ENCODE measurements at regions not wholly inside any gene's neighbourhood (a gene's known extent, or its start where the extent isn't known, plus 50 kb on each side); places are given as distances from the start of the nearest gene placed in this dataset.
"Not testable (repeated sequence)": the region's sequence is repeated elsewhere in the genome, so short reads cannot be mapped to it uniquely, and the experiment has no call there.

DNA sequence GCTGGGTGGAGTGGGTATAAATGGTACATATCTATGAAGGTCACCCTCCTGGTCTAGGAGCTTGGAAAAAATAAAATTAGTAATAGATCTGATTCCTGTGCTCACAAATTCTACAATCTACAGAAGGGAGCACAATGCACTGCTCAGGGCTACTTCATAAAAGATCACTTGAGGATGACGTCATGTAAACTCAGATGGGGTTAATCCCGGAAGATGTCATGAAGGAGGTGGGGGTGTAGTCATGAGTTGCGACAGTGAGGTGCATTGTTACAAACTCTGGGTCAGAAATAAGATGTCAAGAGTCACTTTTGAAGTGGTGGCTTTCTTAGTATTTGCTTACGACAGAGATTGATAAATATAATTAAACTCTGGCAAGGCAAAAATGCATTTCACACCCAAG is 68.2 kb downstream of the LHX9 start:
- Histone ChIP-seq H3K4me1 (ENCODE audit: control insufficient read depth in 3 of 3, insufficient read depth in 2 of 3, low read depth in 1 of 3, low read length in 2 of 3) (no peaks in the 10 kb centered on the region), H3K9me3 (ENCODE audit: control insufficient read depth in 2 of 2, insufficient read depth in 1 of 2, low read depth in 1 of 2, low read length in 1 of 2) (no peaks in the 10 kb centered on the region), H3K4me3 (ENCODE audit: low read depth in 1 of 3, low read length in 3 of 3) (no peak overlapping the region), H3K36me3 (ENCODE audit: control insufficient read depth in 3 of 3, insufficient read depth in 2 of 3, low read depth in 1 of 3, low read length in 3 of 3) (no peaks in the 10 kb centered on the region), H3K27ac (ENCODE audit: low read depth in 1 of 3, low read length in 2 of 3) (no peak overlapping the region), H3K27me3 (ENCODE audit: control insufficient read depth in 3 of 3, insufficient read depth in 3 of 3, low read length in 3 of 3) (peaks cover 0 to 2% (median 0%) of the 10 kb centered on the region in 3 donors)
- FAIRE-seq (no peak), DNase-seq (no peak)
- WGBS, 3 donors: 71 to 82% (median 79%) methylated on average over 4 of the region's 4 CpGs

GRCh38 chr1:197986817-197987216 is 69.6 kb downstream of the LHX9 start:
- Histone ChIP-seq H3K36me3 (ENCODE audit: control insufficient read depth in 3 of 3, insufficient read depth in 2 of 3, low read depth in 1 of 3, low read length in 3 of 3) (no peaks in the 10 kb centered on the region), H3K4me1 (ENCODE audit: control insufficient read depth in 3 of 3, insufficient read depth in 2 of 3, low read depth in 1 of 3, low read length in 2 of 3) (no peaks in the 10 kb centered on the region), H3K27ac (ENCODE audit: low read depth in 1 of 3, low read length in 2 of 3) (no peak overlapping the region), H3K27me3 (ENCODE audit: control insufficient read depth in 3 of 3, insufficient read depth in 3 of 3, low read length in 3 of 3) (peaks cover 0 to 2% (median 0%) of the 10 kb centered on the region in 3 donors), H3K9me3 (ENCODE audit: control insufficient read depth in 2 of 2, insufficient read depth in 1 of 2, low read depth in 1 of 2, low read length in 1 of 2) (no peaks in the 10 kb centered on the region), H3K4me3 (ENCODE audit: low read depth in 1 of 3, low read length in 3 of 3) (no peak overlapping the region)
- no peak for FAIRE-seq
- WGBS, 3 donors: 79 to 93% (median 84%) methylated on average over 3 of the region's 3 CpGs
- DNase-seq: no peak

GRCh38 chr1:197987294-197987693 is 70.1 kb downstream of the LHX9 start:
- H3K36me3 ChIP-seq (ENCODE audit: control insufficient read depth in 3 of 3, insufficient read depth in 2 of 3, low read depth in 1 of 3, low read length in 3 of 3): no peaks in the 10 kb centered on the region
- no peak for DNase-seq
- no peaks in the 10 kb centered on the region for H3K9me3 ChIP-seq (ENCODE audit: control insufficient read depth in 2 of 2, insufficient read depth in 1 of 2, low read depth in 1 of 2, low read length in 1 of 2)
- H3K4me1 ChIP-seq (ENCODE audit: control insufficient read depth in 3 of 3, insufficient read depth in 2 of 3, low read depth in 1 of 3, low read length in 2 of 3): no peaks in the 10 kb centered on the region
- H3K27ac ChIP-seq (ENCODE audit: low read depth in 1 of 3, low read length in 2 of 3): no peak overlapping the region
- WGBS, 3 donors: 79 to 90% (median 88%) methylated on average over 3 of the region's 3 CpGs
- H3K4me3 ChIP-seq (ENCODE audit: low read depth in 1 of 3, low read length in 3 of 3): no peak overlapping the region
- no peak for FAIRE-seq
- peaks cover 0 to 2% (median 0%) of the 10 kb centered on the region in 3 donors for H3K27me3 ChIP-seq (ENCODE audit: control insufficient read depth in 3 of 3, insufficient read depth in 3 of 3, low read length in 3 of 3)

DNA sequence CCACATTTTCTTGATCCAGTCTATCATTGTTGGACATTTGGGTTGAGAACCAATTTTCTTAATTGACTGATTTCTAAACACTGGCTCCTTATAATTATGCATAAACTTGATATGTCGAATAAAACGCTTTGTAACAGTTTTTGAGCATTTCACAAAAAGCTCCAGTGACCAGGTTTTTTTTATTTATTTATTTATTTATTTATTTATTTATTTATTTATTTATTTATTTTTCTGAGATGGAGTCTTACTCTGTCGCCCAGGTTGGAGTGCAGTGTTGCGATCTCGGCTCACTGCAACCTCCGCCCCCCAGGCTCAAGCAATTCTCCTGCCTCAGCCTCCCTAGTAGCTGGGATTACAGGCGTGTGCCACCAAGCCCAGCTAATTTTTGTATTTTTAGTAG is 71.4 kb downstream of the LHX9 start:
- H3K27me3 ChIP-seq (ENCODE audit: control insufficient read depth in 3 of 3, insufficient read depth in 3 of 3, low read length in 3 of 3); H3K36me3 ChIP-seq (ENCODE audit: control insufficient read depth in 3 of 3, insufficient read depth in 2 of 3, low read depth in 1 of 3, low read length in 3 of 3): not testable (repeated sequence)

GRCh38 chr1:197989058-197989457 is 71.9 kb downstream of the LHX9 start:
- Histone ChIP-seq H3K27me3 (ENCODE audit: control insufficient read depth in 3 of 3, insufficient read depth in 3 of 3, low read length in 3 of 3) (peaks cover 0 to 2% (median 0%) of the 10 kb centered on the region in 3 donors), H3K27ac (ENCODE audit: low read depth in 1 of 3, low read length in 2 of 3) (no peak overlapping the region), H3K4me1 (ENCODE audit: control insufficient read depth in 3 of 3, insufficient read depth in 2 of 3, low read depth in 1 of 3, low read length in 2 of 3) (no peaks in the 10 kb centered on the region), H3K36me3 (ENCODE audit: control insufficient read depth in 3 of 3, insufficient read depth in 2 of 3, low read depth in 1 of 3, low read length in 3 of 3) (no peaks in the 10 kb centered on the region), H3K4me3 (ENCODE audit: low read depth in 1 of 3, low read length in 3 of 3) (no peak overlapping the region), H3K9me3 (ENCODE audit: control insufficient read depth in 2 of 2, insufficient read depth in 1 of 2, low read depth in 1 of 2, low read length in 1 of 2) (no peaks in the 10 kb centered on the region)
- WGBS, 3 donors: 83 to 90% (median 89%) methylated on average over 5 of the region's 5 CpGs
- DNase-seq: no peak
- FAIRE-seq: no peak

More for the DNA sequence above, 71.4 kb downstream of the LHX9 start:
- not testable (repeated sequence) for H3K4me3 ChIP-seq (ENCODE audit: low read depth in 1 of 3, low read length in 3 of 3); FAIRE-seq; H3K4me1 ChIP-seq (ENCODE audit: control insufficient read depth in 3 of 3, insufficient read depth in 2 of 3, low read depth in 1 of 3, low read length in 2 of 3); H3K9me3 ChIP-seq (ENCODE audit: control insufficient read depth in 2 of 2, insufficient read depth in 1 of 2, low read depth in 1 of 2, low read length in 1 of 2); H3K27ac ChIP-seq (ENCODE audit: low read depth in 1 of 3, low read length in 2 of 3); DNase-seq
- 95 to 97% (median 96%) methylated on average over 7 of the region's 7 CpGs for WGBS, 3 donors

- WGBS, 3 donors: 76 to 81% (median 78%) methylated on average over 3 of the region's 3 CpGs
- Histone ChIP-seq H3K27me3 (ENCODE audit: control insufficient read depth in 3 of 3, insufficient read depth in 3 of 3, low read length in 3 of 3) (peaks cover 0 to 2% (median 0%) of the 10 kb centered on the region in 3 donors), H3K36me3 (ENCODE audit: control insufficient read depth in 3 of 3, insufficient read depth in 2 of 3, low read depth in 1 of 3, low read length in 3 of 3) (no peaks in the 10 kb centered on the region), H3K9me3 (ENCODE audit: control insufficient read depth in 2 of 2, insufficient read depth in 1 of 2, low read depth in 1 of 2, low read length in 1 of 2) (no peaks in the 10 kb centered on the region), H3K4me3 (ENCODE audit: low read depth in 1 of 3, low read length in 3 of 3) (no peak overlapping the region), H3K27ac (ENCODE audit: low read depth in 1 of 3, low read length in 2 of 3) (no peak overlapping the region), H3K4me1 (ENCODE audit: control insufficient read depth in 3 of 3, insufficient read depth in 2 of 3, low read depth in 1 of 3, low read length in 2 of 3) (no peaks in the 10 kb centered on the region)
- no peak for DNase-seq
- FAIRE-seq: no peak
Measured at GRCh38 chr1:197991594-197991993, 74.4 kb downstream of the LHX9 start.

DNA sequence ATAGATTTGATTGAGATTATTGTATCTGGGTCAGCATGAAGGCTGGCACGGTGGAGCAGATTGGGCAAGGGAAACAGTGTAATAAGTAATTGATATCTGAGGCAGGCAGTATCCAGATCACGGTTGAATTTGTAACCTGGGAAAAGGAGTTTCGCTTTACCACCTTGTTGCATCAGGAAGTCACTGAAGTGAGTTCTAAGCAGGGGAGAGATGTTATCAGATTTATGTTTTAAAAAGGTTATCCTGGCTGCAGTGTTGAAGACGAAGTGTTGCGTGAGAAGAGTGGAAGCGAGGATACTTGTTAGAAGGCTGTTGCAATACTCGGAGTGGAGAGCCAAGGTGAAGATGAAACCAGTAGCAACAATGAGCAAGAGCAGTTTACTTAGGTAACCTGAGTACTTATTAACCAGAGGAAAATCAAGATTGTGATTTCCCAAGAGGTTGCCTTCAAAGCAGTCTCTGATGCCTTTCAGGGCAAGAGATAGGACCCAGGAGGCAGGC is 77.8 kb downstream of the LHX9 start:
- DNase-seq (peak; percentile 31 to 62), FAIRE-seq (no peak)
- Histone ChIP-seq H3K27ac (ENCODE audit: low read depth in 1 of 3, low read length in 2 of 3) (no peak overlapping the region), H3K9me3 (ENCODE audit: control insufficient read depth in 2 of 2, insufficient read depth in 1 of 2, low read depth in 1 of 2, low read length in 1 of 2) (no peaks in the 10 kb centered on the region), H3K4me3 (ENCODE audit: low read depth in 1 of 3, low read length in 3 of 3) (no peak overlapping the region), H3K36me3 (ENCODE audit: control insufficient read depth in 3 of 3, insufficient read depth in 2 of 3, low read depth in 1 of 3, low read length in 3 of 3) (no peaks in the 10 kb centered on the region), H3K4me1 (ENCODE audit: control insufficient read depth in 3 of 3, insufficient read depth in 2 of 3, low read depth in 1 of 3, low read length in 2 of 3) (no peaks in the 10 kb centered on the region), H3K27me3 (ENCODE audit: control insufficient read depth in 3 of 3, insufficient read depth in 3 of 3, low read length in 3 of 3) (no peaks in the 10 kb centered on the region)
- WGBS, 3 donors: 23 to 61% (median 44%) methylated on average over 7 of the region's 7 CpGs

- no peak for FAIRE-seq
- H3K36me3 ChIP-seq (ENCODE audit: control insufficient read depth in 3 of 3, insufficient read depth in 2 of 3, low read depth in 1 of 3, low read length in 3 of 3): no peaks in the 10 kb centered on the region
- no peak overlapping the region for H3K4me3 ChIP-seq (ENCODE audit: low read depth in 1 of 3, low read length in 3 of 3)
- no peaks in the 10 kb centered on the region for H3K27me3 ChIP-seq (ENCODE audit: control insufficient read depth in 3 of 3, insufficient read depth in 3 of 3, low read length in 3 of 3)
- no peaks in the 10 kb centered on the region for H3K4me1 ChIP-seq (ENCODE audit: control insufficient read depth in 3 of 3, insufficient read depth in 2 of 3, low read depth in 1 of 3, low read length in 2 of 3)
- no peak overlapping the region for H3K27ac ChIP-seq (ENCODE audit: low read depth in 1 of 3, low read length in 2 of 3)
- H3K9me3 ChIP-seq (ENCODE audit: control insufficient read depth in 2 of 2, insufficient read depth in 1 of 2, low read depth in 1 of 2, low read length in 1 of 2): no peaks in the 10 kb centered on the region
- DNase-seq: no peak
- 62 to 81% (median 72%) methylated on average over 6 of the region's 6 CpGs for WGBS, 3 donors
Measured at GRCh38 chr1:197995408-197996258, 78.5 kb downstream of the LHX9 start.

DNA sequence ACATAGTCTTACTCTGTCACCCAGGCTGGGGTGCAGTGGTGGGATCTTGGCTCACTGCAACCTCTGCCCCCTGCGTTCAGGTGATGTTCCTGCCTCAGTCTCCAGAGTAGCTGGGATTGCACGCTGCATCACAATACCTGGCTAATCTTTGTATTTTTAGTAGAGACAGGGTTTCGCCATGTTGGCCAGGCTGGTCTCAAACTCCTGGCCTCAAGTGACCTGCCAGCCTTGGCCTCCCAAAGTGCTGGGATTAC is 79.0 kb downstream of the LHX9 start:
- DNase-seq; H3K9me3 ChIP-seq (ENCODE audit: control insufficient read depth in 2 of 2, insufficient read depth in 1 of 2, low read depth in 1 of 2, low read length in 1 of 2); H3K27me3 ChIP-seq (ENCODE audit: control insufficient read depth in 3 of 3, insufficient read depth in 3 of 3, low read length in 3 of 3); H3K36me3 ChIP-seq (ENCODE audit: control insufficient read depth in 3 of 3, insufficient read depth in 2 of 3, low read depth in 1 of 3, low read length in 3 of 3); H3K4me3 ChIP-seq (ENCODE audit: low read depth in 1 of 3, low read length in 3 of 3); H3K4me1 ChIP-seq (ENCODE audit: control insufficient read depth in 3 of 3, insufficient read depth in 2 of 3, low read depth in 1 of 3, low read length in 2 of 3); FAIRE-seq; H3K27ac ChIP-seq (ENCODE audit: low read depth in 1 of 3, low read length in 2 of 3): not testable (repeated sequence)
- 94 to 97% (median 95%) methylated on average over 3 of the region's 3 CpGs for WGBS, 3 donors

Data from small intestine (tissue), 7 donors.